Astrocyte (in vitro differentiated cells and primary cell): ENCODE measurements at regions not wholly inside any gene's neighbourhood (a gene's known extent, or its start where the extent isn't known, plus 50 kb on each side); places are given as distances from the start of the nearest gene placed in this dataset.
A peak's percentile ranks its signal among the peaks of the same experiment; 100 is the strongest.

Experiments used
- DNase-seq: peaks from one replicate; pipeline ENCODE4 v3.0.0-alpha.2; 2010; ENCODE audit warnings: low read depth
- FAIRE-seq: peaks from 2 replicates; lab custom pipeline; 2011; peaks lifted over from hg19 to GRCh38; lab: Jason Lieb, UNC
- H2AFZ ChIP-seq: 2 replicates; pipeline ENCODE4 v1.6.0; 2012; ENCODE audit warnings: low read depth, low read length, inconsistent platforms
- H3K27ac ChIP-seq: 2 replicates; pipeline ENCODE4 v1.5.1; 2011; ENCODE audit warnings: low read depth, low read length, inconsistent platforms
- H3K27me3 ChIP-seq: 2 replicates; pipeline ENCODE4 v1.6.0; 2011; ENCODE audit warnings: low read length, inconsistent platforms; ENCODE audit not compliant: insufficient read depth
- H3K36me3 ChIP-seq: 2 replicates; pipeline ENCODE4 v1.5.1; 2011; ENCODE audit warnings: low read length, inconsistent platforms; ENCODE audit not compliant: insufficient read depth
- H3K4me1 ChIP-seq: 2 replicates; pipeline ENCODE4 v1.5.1; 2011; ENCODE audit warnings: low read length, inconsistent platforms; ENCODE audit not compliant: insufficient read depth
- H3K4me2 ChIP-seq: 2 replicates; pipeline ENCODE4 v1.6.0; 2012; ENCODE audit warnings: low read length, inconsistent platforms
- H3K4me3 ChIP-seq: 2 replicates; pipeline ENCODE4 v1.5.1; 2011; ENCODE audit warnings: low read depth, mild to moderate bottlenecking, low read length, inconsistent platforms; ENCODE audit not compliant: insufficient read depth
- H3K79me2 ChIP-seq: 2 replicates; pipeline ENCODE4 v1.6.0; 2012; ENCODE audit warnings: mild to moderate bottlenecking, low read length, inconsistent platforms; ENCODE audit not compliant: insufficient read depth
- H3K9ac ChIP-seq: 2 replicates; pipeline ENCODE4 v1.6.0; 2012; ENCODE audit warnings: mild to moderate bottlenecking, low read length, inconsistent platforms
- H3K9me3 ChIP-seq: 2 replicates; pipeline ENCODE4 v1.5.1; 2012; ENCODE audit warnings: low read depth, mild to moderate bottlenecking, low read length, inconsistent platforms; ENCODE audit not compliant: insufficient read depth
- H4K20me1 ChIP-seq: 2 replicates; pipeline ENCODE4 v1.6.0; 2012; ENCODE audit warnings: low read length, inconsistent platforms; ENCODE audit not compliant: insufficient read depth
- H3K27ac Mint-ChIP-seq: one replicate; pipeline ENCODE4 v1.8.0; 2021; ENCODE audit warnings: mild to moderate bottlenecking, mixed read lengths; ENCODE audit not compliant: unreplicated experiment
- H3K27me3 Mint-ChIP-seq: one replicate; pipeline ENCODE4 v1.8.0; 2021; ENCODE audit warnings: low read depth, mixed read lengths; ENCODE audit not compliant: unreplicated experiment
- H3K36me3 Mint-ChIP-seq: one replicate; pipeline ENCODE4 v1.8.0; 2021; ENCODE audit warnings: low read depth, mixed read lengths; ENCODE audit not compliant: unreplicated experiment
- H3K4me1 Mint-ChIP-seq: one replicate; pipeline ENCODE4 v1.8.0; 2021; ENCODE audit warnings: low read depth, mixed read lengths; ENCODE audit not compliant: unreplicated experiment
- H3K4me3 Mint-ChIP-seq: one replicate; pipeline ENCODE4 v1.8.0; 2021; ENCODE audit warnings: mild to moderate bottlenecking, moderate library complexity, mixed read lengths; ENCODE audit not compliant: unreplicated experiment
- H3K9me3 Mint-ChIP-seq: one replicate; pipeline ENCODE4 v1.8.0; 2021; ENCODE audit warnings: mild to moderate bottlenecking, mixed read lengths; ENCODE audit not compliant: unreplicated experiment
- CTCF ChIP-seq: IDR thresholded peaks from 2 replicates; pipeline ENCODE4 v1.5.1; 2011; ENCODE audit warnings: low read depth, mild to moderate bottlenecking, inconsistent platforms, low read length, moderate library complexity; ENCODE audit not compliant: insufficient read depth
- EZH2 ChIP-seq: IDR thresholded peaks from 2 replicates; pipeline ENCODE4 v1.6.1; 2012; ENCODE audit warnings: mild to moderate bottlenecking, low read length, inconsistent platforms; ENCODE audit not compliant: insufficient read depth

- H3K27ac ChIP-seq: no peak overlapping the region
- FAIRE-seq: no peak
Measured at GRCh38 chr1:195637539-195637938, 970.7 kb downstream of the KCNT2 start.

GRCh38 chr1:195618287-195618686, 990.0 kb downstream of the KCNT2 start:
- Mint-ChIP-seq H3K27ac (no peak overlapping the region), H3K4me3 (no peak overlapping the region), H3K36me3 (no peaks in the 10 kb centered on the region), H3K9me3 (no peaks in the 10 kb centered on the region), H3K27me3 (no peaks in the 10 kb centered on the region), H3K4me1 (no peaks in the 10 kb centered on the region)
- DNase-seq (no peak), FAIRE-seq (peak; percentile 17)
- H2AFZ ChIP-seq: no peak overlapping the region
- H3K4me3 ChIP-seq: no peak overlapping the region
- no peaks in the 10 kb centered on the region for H3K36me3 ChIP-seq
- no peak overlapping the region for H3K27ac ChIP-seq
- no peaks in the 10 kb centered on the region for H3K4me1 ChIP-seq
- H3K9me3 ChIP-seq: no peaks in the 10 kb centered on the region
- no peak for TF ChIP-seq EZH2
- TF ChIP-seq CTCF: no peak
- no peaks in the 10 kb centered on the region for H3K79me2 ChIP-seq
- H4K20me1 ChIP-seq: no peaks in the 10 kb centered on the region
- no peak overlapping the region for H3K9ac ChIP-seq
- no peaks in the 10 kb centered on the region for H3K27me3 ChIP-seq
- H3K4me2 ChIP-seq: no peak overlapping the region

More at GRCh38 chr1:195637539-195637938, 970.7 kb downstream of the KCNT2 start:
- no peaks in the 10 kb centered on the region for H3K4me1 Mint-ChIP-seq
- H3K27me3 ChIP-seq: no peaks in the 10 kb centered on the region
- H3K4me2 ChIP-seq: no peak overlapping the region
- H3K36me3 Mint-ChIP-seq: no peaks in the 10 kb centered on the region
- H3K4me1 ChIP-seq: no peaks in the 10 kb centered on the region
- H4K20me1 ChIP-seq: no peaks in the 10 kb centered on the region
- H2AFZ ChIP-seq: peak overlapping the region; percentile 3
- H3K9me3 ChIP-seq: no peaks in the 10 kb centered on the region
- no peaks in the 10 kb centered on the region for H3K36me3 ChIP-seq
- no peak for DNase-seq
- no peak overlapping the region for H3K4me3 ChIP-seq
- no peaks in the 10 kb centered on the region for H3K9me3 Mint-ChIP-seq
- H3K4me3 Mint-ChIP-seq: no peak overlapping the region
- no peak overlapping the region for H3K27ac Mint-ChIP-seq
- H3K79me2 ChIP-seq: no peaks in the 10 kb centered on the region
- TF ChIP-seq CTCF (no peak), EZH2 (no peak)
- no peaks in the 10 kb centered on the region for H3K27me3 Mint-ChIP-seq
- H3K9ac ChIP-seq: no peak overlapping the region

- no peak for TF ChIP-seq EZH2
- TF ChIP-seq CTCF: no peak
- Histone ChIP-seq H3K4me1 (no peaks in the 10 kb centered on the region), H3K4me3 (no peak overlapping the region), H3K27ac (no peak overlapping the region), H3K9me3 (no peaks in the 10 kb centered on the region), H3K27me3 (no peaks in the 10 kb centered on the region), H3K79me2 (no peaks in the 10 kb centered on the region), H3K4me2 (no peak overlapping the region), H3K9ac (no peak overlapping the region), H2AFZ (no peak overlapping the region), H4K20me1 (no peaks in the 10 kb centered on the region), H3K36me3 (no peaks in the 10 kb centered on the region)
- Mint-ChIP-seq H3K4me1 (no peaks in the 10 kb centered on the region), H3K27me3 (no peaks in the 10 kb centered on the region), H3K36me3 (no peaks in the 10 kb centered on the region), H3K9me3 (no peaks in the 10 kb centered on the region), H3K27ac (no peak overlapping the region), H3K4me3 (no peak overlapping the region)
- DNase-seq (no peak), FAIRE-seq (no peak)
Measured at GRCh38 chr1:195617106-195617505, 991.1 kb downstream of the KCNT2 start.
